NCI-H460 (cell line): ENCODE measurements at regions not wholly inside any gene's neighbourhood (a gene's known extent, or its start where the extent isn't known, plus 50 kb on each side); places are given as distances from the start of the nearest gene placed in this dataset.

Experiments
- DNase-seq: peaks from one replicate; pipeline ENCODE4 v3.0.0-alpha.2; 2016; ENCODE audit warnings: low read depth; ENCODE audit errors: extremely low read depth

GRCh38 chr14:99001241-99001640 is 270.8 kb downstream of the BCL11B start:
- no peak for DNase-seq

- no peak for DNase-seq
These were observed 268.4 kb downstream of the BCL11B start for GRCh38 chr14:99003646-99004045.

- DNase-seq, result no peak
These were observed 267.9 kb downstream of the BCL11B start for GRCh38 chr14:99004112-99004511.

- DNase-seq, result no peak
These were observed 265.7 kb downstream of the BCL11B start for GRCh38 chr14:99006276-99006675.

GRCh38 chr14:99007795-99008194 is 264.2 kb downstream of the BCL11B start:
- DNase-seq, result no peak

GRCh38 chr14:99009871-99010270 is 262.1 kb downstream of the BCL11B start:
- no peak for DNase-seq

- DNase-seq, result no peak
These were observed 260.6 kb downstream of the BCL11B start for GRCh38 chr14:99011385-99011784.

- DNase-seq, result no peak
These were observed 259.3 kb downstream of the BCL11B start for GRCh38 chr14:99012703-99013102.

- no peak for DNase-seq
These were observed 256.2 kb downstream of the BCL11B start for GRCh38 chr14:99015833-99016232.

GRCh38 chr14:99023371-99023770 is 248.6 kb downstream of the BCL11B start:
- DNase-seq, result no peak

GRCh38 chr14:99024926-99025325 is 247.1 kb downstream of the BCL11B start:
- no peak for DNase-seq

- no peak for DNase-seq
These were observed 246.6 kb downstream of the BCL11B start for GRCh38 chr14:99025418-99025817.

GRCh38 chr14:99026471-99026870 is 245.5 kb downstream of the BCL11B start:
- DNase-seq, result no peak

- no peak for DNase-seq
These were observed 244.0 kb downstream of the BCL11B start for GRCh38 chr14:99028041-99028440.

- DNase-seq, result no peak
These were observed 243.5 kb downstream of the BCL11B start for GRCh38 chr14:99028521-99028920.

GRCh38 chr14:99029145-99029915 is 242.7 kb downstream of the BCL11B start:
- no peak for DNase-seq

GRCh38 chr14:99029916-99030305 is 242.1 kb downstream of the BCL11B start:
- no peak for DNase-seq

GRCh38 chr14:99030454-99030853 is 241.5 kb downstream of the BCL11B start:
- DNase-seq, result no peak

- DNase-seq, result no peak
These were observed 239.2 kb downstream of the BCL11B start for GRCh38 chr14:99032759-99033158.

- DNase-seq, result no peak
These were observed 238.0 kb downstream of the BCL11B start for GRCh38 chr14:99033951-99034350.

GRCh38 chr14:99034711-99035171 is 237.3 kb downstream of the BCL11B start:
- no peak for DNase-seq

- no peak for DNase-seq
These were observed 236.7 kb downstream of the BCL11B start for GRCh38 chr14:99035268-99035667.
